Astrocyte of the spinal cord (primary cell): ENCODE measurements at regions not wholly inside any gene's neighbourhood (a gene's known extent, or its start where the extent isn't known, plus 50 kb on each side); places are given as distances from the start of the nearest gene placed in this dataset.

Experiments used
- DNase-seq: peaks from one replicate; pipeline ENCODE4 v3.0.0; 2011; ENCODE audit warnings: low read depth, low spot score
- H3K4me3 ChIP-seq: 2 replicates; pipeline ENCODE4 v1.5.1; 2011; ENCODE audit warnings: low read depth, mild to moderate bottlenecking, low read length, moderate library complexity
- in situ Hi-C: cut with HindIII; loops from 2 replicates; pipeline ENCODE4 v1.10.0; 2017; ENCODE audit warnings: low sequenced_read_pairs
- TF ChIP-seq, protein P1 (sequence below): IDR thresholded peaks from 2 replicates; pipeline ENCODE4 v1.5.1; 2012; ENCODE audit warnings: low read depth, mild to moderate bottlenecking, low read length, inconsistent platforms

DNA sequence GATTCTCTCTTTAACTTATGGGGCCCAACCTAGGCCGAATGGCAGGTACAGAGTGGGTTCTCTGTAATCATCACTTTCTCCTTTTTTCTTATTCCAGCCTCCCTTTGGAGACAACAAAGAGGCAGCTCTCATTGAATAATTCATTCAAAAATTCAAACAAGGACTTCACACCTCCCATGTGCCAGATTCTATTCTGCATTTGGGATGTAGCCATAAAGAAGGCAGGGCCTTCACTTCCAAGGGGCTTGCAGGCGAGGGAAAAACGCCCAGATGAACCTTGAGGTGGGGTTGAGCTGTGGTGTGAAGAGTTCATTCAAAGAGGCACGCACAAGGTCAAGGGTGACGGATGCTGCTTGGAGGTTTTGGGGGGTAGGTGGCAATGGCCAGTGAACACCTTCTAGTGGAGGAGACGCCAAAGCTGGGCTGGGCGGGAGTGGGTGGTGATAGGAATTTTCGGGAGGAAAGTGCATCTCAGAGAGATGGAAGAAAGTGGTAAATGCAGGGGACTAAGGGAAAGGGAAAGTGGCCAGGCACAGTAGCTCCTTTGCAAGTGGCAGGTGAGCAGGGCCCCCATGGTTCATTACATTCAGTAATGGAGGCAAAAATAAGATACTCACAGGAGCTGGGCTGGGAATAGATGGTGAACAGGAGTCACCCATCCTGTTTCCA, 499.6 kb downstream of the MIAT start:
- in situ Hi-C loops: no loop called here
- no peak overlapping the region for H3K4me3 ChIP-seq
- no peak for DNase-seq
- TF ChIP-seq, protein P1, sequence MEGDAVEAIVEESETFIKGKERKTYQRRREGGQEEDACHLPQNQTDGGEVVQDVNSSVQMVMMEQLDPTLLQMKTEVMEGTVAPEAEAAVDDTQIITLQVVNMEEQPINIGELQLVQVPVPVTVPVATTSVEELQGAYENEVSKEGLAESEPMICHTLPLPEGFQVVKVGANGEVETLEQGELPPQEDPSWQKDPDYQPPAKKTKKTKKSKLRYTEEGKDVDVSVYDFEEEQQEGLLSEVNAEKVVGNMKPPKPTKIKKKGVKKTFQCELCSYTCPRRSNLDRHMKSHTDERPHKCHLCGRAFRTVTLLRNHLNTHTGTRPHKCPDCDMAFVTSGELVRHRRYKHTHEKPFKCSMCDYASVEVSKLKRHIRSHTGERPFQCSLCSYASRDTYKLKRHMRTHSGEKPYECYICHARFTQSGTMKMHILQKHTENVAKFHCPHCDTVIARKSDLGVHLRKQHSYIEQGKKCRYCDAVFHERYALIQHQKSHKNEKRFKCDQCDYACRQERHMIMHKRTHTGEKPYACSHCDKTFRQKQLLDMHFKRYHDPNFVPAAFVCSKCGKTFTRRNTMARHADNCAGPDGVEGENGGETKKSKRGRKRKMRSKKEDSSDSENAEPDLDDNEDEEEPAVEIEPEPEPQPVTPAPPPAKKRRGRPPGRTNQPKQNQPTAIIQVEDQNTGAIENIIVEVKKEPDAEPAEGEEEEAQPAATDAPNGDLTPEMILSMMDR: no peak

DNA sequence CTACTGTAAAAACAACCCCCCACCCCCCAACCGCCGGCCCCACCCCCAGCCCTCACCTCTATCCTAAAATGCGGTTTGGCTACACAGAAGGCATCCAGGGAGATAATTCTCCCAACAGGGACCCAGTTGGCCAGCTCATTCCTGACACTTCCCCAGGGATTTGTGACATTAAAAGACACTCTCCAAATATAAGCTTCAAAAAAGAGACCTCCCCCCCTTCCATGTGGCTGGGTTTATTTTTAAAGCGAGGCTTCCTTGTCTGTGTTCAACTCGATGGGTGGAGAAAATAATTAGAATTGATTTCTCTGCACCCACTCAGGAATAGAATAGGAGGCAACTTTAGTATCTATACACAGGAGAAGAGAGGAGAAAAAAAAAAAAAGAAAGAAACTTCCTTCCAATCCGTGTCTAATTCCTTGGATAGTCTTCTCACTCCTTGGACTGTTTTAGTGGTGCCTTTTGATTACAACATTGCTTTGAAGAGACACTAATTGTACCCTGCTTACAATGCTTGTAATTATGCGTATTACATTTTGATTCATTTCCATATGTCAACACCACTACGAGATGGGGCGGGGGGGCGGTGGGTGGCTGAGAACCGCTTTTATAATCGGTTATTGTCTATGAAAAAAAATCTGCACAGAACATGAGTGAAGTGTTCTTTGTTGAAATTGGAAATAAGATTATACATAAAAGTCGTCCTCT, 500.4 kb downstream of the MIAT start:
- DNase-seq: no peak
- no peak overlapping the region for H3K4me3 ChIP-seq
- in situ Hi-C loops: no loop called here
- TF ChIP-seq, protein P1: no peak

DNA sequence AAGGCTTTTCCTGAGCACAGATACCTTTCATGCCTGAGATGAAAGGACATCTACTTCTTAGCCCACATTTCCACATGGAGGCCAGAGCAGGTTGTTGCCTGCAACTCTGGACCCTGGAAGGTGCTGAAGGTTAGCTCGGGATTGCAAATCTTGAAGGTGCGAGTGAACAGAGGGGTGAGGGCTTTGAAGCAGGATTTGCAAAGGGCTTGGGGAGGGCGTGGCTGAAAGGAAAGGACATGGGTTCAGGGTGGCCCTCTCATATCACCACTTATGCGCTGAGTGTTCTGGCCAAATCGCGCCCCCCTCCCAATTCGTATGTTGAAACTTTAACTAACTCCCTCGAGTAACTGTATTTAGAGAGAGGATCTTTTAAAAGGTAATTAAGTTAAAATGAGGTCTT, 501.6 kb downstream of the MIAT start:
- in situ Hi-C loops: no loop called here
- TF ChIP-seq, protein P1: no peak
- DNase-seq: no peak
- no peak overlapping the region for H3K4me3 ChIP-seq

DNA sequence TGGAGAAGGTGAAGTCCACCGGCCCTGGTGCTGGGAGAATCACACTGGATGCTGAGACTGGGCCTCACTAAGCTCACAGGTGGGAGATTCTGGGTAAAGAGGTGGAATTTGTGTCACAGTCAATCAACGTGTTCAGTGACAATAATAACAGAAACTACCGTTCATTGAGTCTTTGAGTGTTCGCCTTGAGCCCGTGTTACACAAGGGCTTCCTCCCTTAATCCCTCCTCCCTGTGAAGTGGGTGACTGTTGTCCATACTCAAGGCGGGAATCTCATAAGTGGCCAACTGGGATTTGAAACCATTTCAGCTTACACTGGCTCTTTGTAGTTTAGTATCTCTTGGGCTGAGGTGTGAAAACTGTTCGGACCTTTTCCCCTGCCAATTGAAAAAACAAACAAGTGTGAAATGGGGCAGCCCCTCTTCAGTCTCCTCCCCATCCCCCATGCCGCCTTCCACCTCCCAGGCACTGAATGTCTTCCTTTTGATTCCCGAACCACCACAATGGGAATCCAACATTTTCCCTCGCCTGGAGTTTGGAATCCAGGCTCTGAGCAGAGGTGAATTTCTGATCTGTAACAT, 502.4 kb downstream of the MIAT start:
- TF ChIP-seq, protein P1: no peak
- DNase-seq: no peak
- in situ Hi-C loops: no loop called here
- H3K4me3 ChIP-seq: no peak overlapping the region

DNA sequence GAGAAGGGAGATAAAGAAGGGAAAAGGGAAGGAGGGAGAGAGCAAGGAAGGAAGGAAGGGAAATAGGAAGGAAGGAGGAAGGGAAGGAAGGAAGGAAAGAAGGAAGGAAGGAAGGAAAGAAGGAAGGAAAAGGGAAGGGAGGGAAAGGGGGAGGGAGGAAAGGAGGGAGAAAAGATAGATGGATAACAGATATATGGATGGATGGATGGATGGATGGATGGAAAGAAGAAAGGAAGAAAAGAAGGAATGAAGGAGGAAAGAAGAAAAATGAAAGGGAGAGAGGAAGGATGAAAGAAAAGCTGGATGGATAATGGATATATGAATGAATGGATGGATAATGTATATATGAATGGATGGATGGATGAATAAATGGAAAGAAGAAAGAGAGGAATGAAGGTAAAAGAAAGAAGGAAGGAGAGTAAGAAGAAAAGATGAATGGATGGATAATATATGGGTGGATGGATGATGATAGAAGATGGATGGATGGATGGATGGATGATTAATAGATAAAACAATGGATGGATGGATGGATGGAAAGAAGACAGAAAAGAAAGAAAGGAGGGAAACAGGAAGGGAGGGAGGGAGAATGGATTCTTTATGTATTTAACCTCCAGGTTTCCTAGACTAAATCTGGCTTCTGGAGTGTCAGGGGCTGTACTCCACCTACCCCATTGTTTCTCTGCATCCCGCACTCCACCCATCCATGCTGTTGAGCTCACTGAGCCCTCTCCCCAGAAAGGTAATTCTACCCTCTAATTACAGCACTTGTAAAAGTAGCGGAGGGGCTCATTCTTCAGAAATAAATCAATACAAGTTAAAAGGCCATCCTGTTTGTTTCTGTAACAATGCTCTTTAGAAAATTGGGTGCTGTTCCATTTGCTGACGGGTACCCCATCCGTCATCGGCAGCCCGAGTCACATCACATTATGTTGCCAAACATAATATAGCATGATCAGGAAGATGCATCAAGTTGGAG, 506.1 kb downstream of the MIAT start:
- no peak overlapping the region for H3K4me3 ChIP-seq
- TF ChIP-seq, protein P1: no peak
- in situ Hi-C loops: no loop called here
- no peak for DNase-seq
